H1 (cell line): ENCODE measurements at regions not wholly inside any gene's neighbourhood (a gene's known extent, or its start where the extent isn't known, plus 50 kb on each side); places are given as distances from the start of the nearest gene placed in this dataset.

ENCODE experiments used
- CTCF ChIA-PET: fragments of 300-600 bp; sonication (Branson Sonifier 250); formaldehyde crosslinking; loops from one replicate; lab custom pipeline; 2021; ENCODE audit not compliant: partially characterized antibody; lab: Charles Lee
- POLR2A ChIA-PET: fragments of 300-600 bp; sonication (Branson Sonifier 250); formaldehyde crosslinking; loops from one replicate; lab custom pipeline; 2021; ENCODE audit warnings: inconsistent platforms; ENCODE audit not compliant: partially characterized antibody; lab: Charles Lee
- DNase-seq, 2 experiments: peaks; one replicate each; pipeline versions ENCODE4 v3.0.0 to v3.0.0-alpha.2; 2010 to 2022; ENCODE audit warnings: low spot score in 2 of 2, low read depth in 1 of 2, mixed read lengths in 1 of 2
- FAIRE-seq: peaks from 2 replicates; lab custom pipeline; 2011; peaks lifted over from hg19 to GRCh38; lab: Jason Lieb, UNC
- H2AFZ ChIP-seq: 2 replicates; pipeline ENCODE4 v1.8.1; 2012; ENCODE audit warnings: low read length, inconsistent platforms
- H2AK5ac ChIP-seq: 2 replicates; pipeline ENCODE4 v1.6.1; 2013; ENCODE audit warnings: low read depth, low read length
- H2BK120ac ChIP-seq: replicated peaks from 2 replicates; pipeline ENCODE3; 2013; ENCODE audit warnings: low read depth, low read length, inconsistent platforms
- H2BK12ac ChIP-seq: 2 replicates; pipeline ENCODE4 v1.6.1; 2013; ENCODE audit warnings: low read depth, low read length
- H2BK15ac ChIP-seq: 2 replicates; pipeline ENCODE4 v1.6.1; 2013; ENCODE audit warnings: low read length
- H2BK20ac ChIP-seq: 2 replicates; pipeline ENCODE4 v1.6.1; 2013; ENCODE audit warnings: low read length
- H2BK5ac ChIP-seq: 2 replicates; pipeline ENCODE4 v1.6.1; 2013; ENCODE audit warnings: low read depth, low read length
- H3K14ac ChIP-seq: 2 replicates; pipeline ENCODE4 v1.6.1; 2013; ENCODE audit warnings: inconsistent platforms; ENCODE audit not compliant: insufficient read length
- H3K18ac ChIP-seq: 2 replicates; pipeline ENCODE4 v1.6.1; 2013; ENCODE audit warnings: low read length; ENCODE audit errors: extremely low read depth
- H3K23ac ChIP-seq: 2 replicates; pipeline ENCODE4 v1.6.1; 2013; ENCODE audit warnings: inconsistent platforms; ENCODE audit not compliant: insufficient read length
- H3K23me2 ChIP-seq: 2 replicates; pipeline ENCODE4 v1.6.1; 2013; ENCODE audit warnings: low read depth, low read length
- H3K27ac ChIP-seq: 2 replicates; pipeline ENCODE4 v1.6.1; 2011; ENCODE audit warnings: low read depth, low read length, inconsistent platforms
- H3K27me3 ChIP-seq, 4 experiments: replicated peaks in 1 of 4; 1 replicate in 1 of 4; 2 replicates in 3 of 4; pipeline versions ENCODE4 v1.6.1 to v1.8.1; 2011 to 2013; ENCODE audit warnings: low read length in 3 of 4, mild to moderate bottlenecking in 3 of 4, inconsistent platforms in 2 of 4, mixed read lengths in 2 of 4, moderate library complexity in 1 of 4; ENCODE audit not compliant: control insufficient read depth in 3 of 4, insufficient read depth in 3 of 4; ENCODE audit errors: extremely low read depth in 1 of 4
- H3K36me3 ChIP-seq, 4 experiments: 2 replicates each; pipeline versions ENCODE4 v1.6.1 to v1.8.1; 2011 to 2013; ENCODE audit warnings: mild to moderate bottlenecking in 4 of 4, low read length in 3 of 4, moderate library complexity in 2 of 4, control low read depth in 1 of 4, inconsistent platforms in 1 of 4; ENCODE audit not compliant: insufficient read depth in 4 of 4, control insufficient read depth in 2 of 4
- H3K4ac ChIP-seq: replicated peaks from 2 replicates; pipeline ENCODE3; 2013; ENCODE audit warnings: low read length, low read depth, mixed read lengths, inconsistent platforms; ENCODE audit not compliant: insufficient read length
- H3K4me1 ChIP-seq, 4 experiments: replicated peaks in 1 of 4; 1 replicate in 1 of 4; 2 replicates in 3 of 4; pipeline versions ENCODE4 v1.6.1 to v1.8.1; 2011 to 2013; ENCODE audit warnings: low read length in 3 of 4, inconsistent platforms in 2 of 4, mixed read lengths in 1 of 4; ENCODE audit not compliant: insufficient read depth in 4 of 4, control insufficient read depth in 3 of 4
- H3K4me2 ChIP-seq, 2 experiments: 2 replicates each; pipeline versions ENCODE4 v1.6.1 to v1.8.1; 2011 to 2013; ENCODE audit warnings: low read depth in 2 of 2, low read length in 2 of 2, control low read depth in 1 of 2, inconsistent platforms in 1 of 2, mild to moderate bottlenecking in 1 of 2; ENCODE audit not compliant: insufficient read depth in 1 of 2
- H3K4me3 ChIP-seq, 4 experiments: fragments of 200-600, 300-600 bp in 1 of 4; sonication (generic), shearing (Covaris generic), sonication (Bioruptor Twin) in 1 of 4; 2 replicates each; pipeline versions ENCODE4 v1.5.1 to v1.8.1; 2011 to 2016; ENCODE audit warnings: low read length in 4 of 4, low read depth in 3 of 4, control low read depth in 2 of 4, inconsistent platforms in 2 of 4, mild to moderate bottlenecking in 2 of 4, mixed read lengths in 1 of 4, moderate library complexity in 1 of 4; ENCODE audit not compliant: insufficient read depth in 2 of 4; ENCODE audit errors: extremely low read depth in 1 of 4
- H3K56ac ChIP-seq: replicated peaks from 2 replicates; pipeline ENCODE3; 2013; ENCODE audit warnings: low read depth, mild to moderate bottlenecking, mixed read lengths, low read length, inconsistent platforms; ENCODE audit not compliant: insufficient read length
- H3K79me1 ChIP-seq: 2 replicates; pipeline ENCODE4 v1.6.1; 2013; ENCODE audit warnings: low read depth, low read length, control low read depth
- H3K79me2 ChIP-seq, 2 experiments: 2 replicates each; pipeline versions ENCODE4 v1.6.1 to v1.8.1; 2012 to 2013; ENCODE audit warnings: low read length in 2 of 2, mild to moderate bottlenecking in 2 of 2, inconsistent platforms in 1 of 2; ENCODE audit not compliant: insufficient read depth in 2 of 2, control insufficient read depth in 1 of 2
- H3K9ac ChIP-seq, 4 experiments: replicated peaks in 1 of 4; 1 replicate in 1 of 4; 2 replicates in 3 of 4; pipeline versions ENCODE4 v1.6.1 to v1.8.1; 2011 to 2013; ENCODE audit warnings: low read depth in 3 of 4, low read length in 3 of 4, control low read depth in 2 of 4, mild to moderate bottlenecking in 2 of 4, moderate library complexity in 2 of 4, inconsistent platforms in 1 of 4; ENCODE audit errors: extremely low read depth in 1 of 4
- H3K9me3 ChIP-seq, 2 experiments: 2 replicates each; pipeline versions ENCODE4 v1.6.1 to v1.8.1; 2012 to 2013; ENCODE audit warnings: mild to moderate bottlenecking in 2 of 2, moderate library complexity in 2 of 2, control low read depth in 1 of 2, inconsistent platforms in 1 of 2, low read depth in 1 of 2, low read length in 1 of 2, mixed read lengths in 1 of 2; ENCODE audit not compliant: insufficient read depth in 2 of 2
- H4K20me1 ChIP-seq, 2 experiments: replicated peaks in 1 of 2; 2 replicates each; pipeline versions ENCODE3 to v1.8.1; 2011 to 2013; ENCODE audit warnings: inconsistent platforms in 2 of 2, low read length in 2 of 2, mild to moderate bottlenecking in 1 of 2; ENCODE audit not compliant: insufficient read depth in 2 of 2, control insufficient read depth in 1 of 2
- H4K5ac ChIP-seq: 2 replicates; pipeline ENCODE4 v1.6.1; 2013; ENCODE audit warnings: low read length, low read depth, mixed read lengths, inconsistent platforms; ENCODE audit not compliant: insufficient read length
- H4K8ac ChIP-seq: 2 replicates; pipeline ENCODE4 v1.8.0; 2013; ENCODE audit warnings: mild to moderate bottlenecking, moderate library complexity, low read length, inconsistent platforms; ENCODE audit not compliant: insufficient read depth; ENCODE audit errors: extremely low read depth
- H4K91ac ChIP-seq: replicated peaks from 2 replicates; pipeline ENCODE3; 2013; ENCODE audit warnings: low read length, mixed read lengths, inconsistent platforms; ENCODE audit not compliant: insufficient read length
- ASH2L ChIP-seq: fragments of 200-600, 300-600 bp; sonication (generic); IDR thresholded peaks from one replicate; pipeline ENCODE4 v1.7.1; 2017; ENCODE audit warnings: low read length
- GTF2F1 ChIP-seq: IDR thresholded peaks from 2 replicates; pipeline ENCODE4 v1.6.1; 2012; ENCODE audit warnings: low read depth, low read length, improper control_type of control experiment, borderline replicate concordance
- HDAC6 ChIP-seq: IDR thresholded peaks from one replicate; pipeline ENCODE4 v1.7.1; 2012; ENCODE audit warnings: low read depth, mild to moderate bottlenecking, inconsistent platforms, low read length, moderate library complexity
- KDM4A ChIP-seq: IDR thresholded peaks from one replicate; pipeline ENCODE4 v1.7.1; 2012; ENCODE audit warnings: low read depth, mild to moderate bottlenecking, moderate library complexity, low read length, inconsistent platforms; ENCODE audit not compliant: severe bottlenecking
- RAD21 ChIP-seq, 2 experiments: IDR thresholded peaks in 1 of 2; conservative IDR thresholded peaks in 1 of 2; 2 replicates each; pipeline ENCODE4 v1.6.1; 2011; ENCODE audit warnings: low read depth in 2 of 2, low read length in 2 of 2, improper control_type of control experiment in 1 of 2, inconsistent platforms in 1 of 2, mild to moderate bottlenecking in 1 of 2, moderate library complexity in 1 of 2
- SIN3A ChIP-seq, 2 experiments: IDR thresholded peaks in 1 of 2; conservative IDR thresholded peaks in 1 of 2; 2 replicates each; pipeline ENCODE4 v1.6.1; 2011 to 2012; ENCODE audit warnings: low read length in 2 of 2, improper control_type of control experiment in 1 of 2, low read depth in 1 of 2, mild to moderate bottlenecking in 1 of 2
- TCF12 ChIP-seq: IDR thresholded peaks from 2 replicates; pipeline ENCODE4 v1.6.1; 2011; ENCODE audit warnings: low read depth, mild to moderate bottlenecking, low read length
- TEAD4 ChIP-seq: IDR thresholded peaks from 2 replicates; pipeline ENCODE4 v1.6.1; 2012; ENCODE audit warnings: low read depth, low read length, inconsistent platforms, mixed read lengths
- ZNF274 ChIP-seq: IDR thresholded peaks from 2 replicates; pipeline ENCODE4 v1.7.0; 2012; ENCODE audit warnings: low read length, borderline replicate concordance; ENCODE audit errors: extremely low read depth
- WGBS, 2 experiments: shearing (Covaris generic) in 1 of 2; methylation state at CpG; one replicate each; pipeline versions ENCODE4 v1.1.6 to v1.1.7; 2013 to 2015; ENCODE audit warnings: low lambda C conversion rate in 2 of 2, mixed read lengths in 2 of 2, inconsistent platforms in 1 of 2, low coverage in 1 of 2, missing lambda C conversion rate in 1 of 2; ENCODE audit not compliant: insufficient replicate concordance in 2 of 2, insufficient coverage in 1 of 2, insufficient read length in 1 of 2; ENCODE audit errors: extremely low coverage in 1 of 2, missing lambda C conversion rate in 1 of 2; 5-methylcytosine and 5-hydroxymethylcytosine counted together
- TF ChIP-seq, protein P1 (sequence below): IDR thresholded peaks from 2 replicates; pipeline ENCODE4 v1.6.1; 2012; ENCODE audit warnings: inconsistent platforms

DNA sequence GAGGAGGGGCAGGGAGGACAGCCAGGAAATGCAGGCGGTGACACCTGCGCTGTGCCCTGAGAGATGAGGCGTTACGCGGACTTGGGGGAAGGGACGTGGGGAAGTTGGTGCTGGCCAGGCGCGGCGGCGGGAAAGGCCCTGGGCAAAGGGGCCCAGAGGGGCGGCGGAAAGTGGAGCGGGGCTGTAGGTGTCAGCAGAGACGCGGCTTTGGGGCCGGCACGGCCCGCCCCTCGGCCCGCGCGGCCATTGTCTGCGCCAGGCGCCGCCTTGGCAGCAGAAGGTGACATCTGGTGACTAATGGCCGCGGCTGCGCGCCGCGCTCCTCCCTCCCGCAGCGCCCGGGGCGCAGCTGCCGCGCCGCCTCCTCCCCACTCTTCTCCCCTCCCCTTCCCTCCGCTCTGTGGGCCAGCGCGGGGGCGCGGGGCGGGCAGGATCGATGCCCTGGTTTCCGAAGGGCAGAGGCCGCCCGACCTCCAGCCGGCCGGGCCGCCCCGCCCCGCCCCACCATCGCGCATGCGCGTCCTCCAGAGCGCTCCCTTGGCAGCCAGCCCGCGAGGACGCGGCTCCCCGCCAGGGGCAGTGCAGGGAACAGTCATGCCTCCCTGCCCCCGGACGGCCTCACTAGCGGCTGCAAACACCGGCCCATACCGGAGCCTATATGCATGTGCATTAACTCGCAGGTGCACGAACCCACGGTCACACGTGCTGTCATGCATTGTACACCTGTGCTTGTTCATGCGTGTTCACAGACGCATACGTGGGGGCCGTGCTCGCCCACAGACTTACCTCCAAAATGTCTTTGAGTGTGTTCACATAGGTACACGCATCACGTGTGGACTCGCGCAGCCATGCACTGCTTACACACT, 269.6 kb downstream of the RPS24 start:
- no peaks in the 10 kb centered on the region for H4K20me1 ChIP-seq
- H4K8ac ChIP-seq: peak overlapping the region; percentile 64
- WGBS, 2 experiments: 14% methylated on average over 45 of the region's 81 CpGs; no CpG with 5 or more reads in 1 of the 2 experiments
- H3K4ac ChIP-seq: no peak overlapping the region
- FAIRE-seq (no peak), DNase-seq (peak; percentile 77 to 97)
- peak overlapping the region; percentile 89 for H2BK5ac ChIP-seq
- H3K4me2 ChIP-seq: peak overlapping the region; percentile 82 to 90
- H2AFZ ChIP-seq: peak overlapping the region; percentile 65; the same call in 1 of the 2 replicates
- POLR2A ChIA-PET: interaction anchor here (0.9 to 1.4 kb wide), 5 partner anchors 10 to 136 kb away, joined by 3 to 6 read pairs (median 3); no protein-coding TSS in a partner anchor
- H3K36me3 ChIP-seq: no peaks in the 10 kb centered on the region
- CTCF ChIA-PET: interaction anchor here (0.6 to 5.3 kb wide), 39 partner anchors 12 to 435 kb away, joined by 3 to 55 read pairs (median 4); no protein-coding TSS in a partner anchor
- no peaks in the 10 kb centered on the region for H3K79me1 ChIP-seq
- no peaks in the 10 kb centered on the region for H3K79me2 ChIP-seq
- peak overlapping the region; percentile 46 to 65 (median 53) for H3K4me3 ChIP-seq
- H3K56ac ChIP-seq: peak overlapping the region; percentile 80
- peak overlapping the region; percentile 58 to 74 (median 69); a peak in 6 of 7 replicates for H3K9ac ChIP-seq
- 0 out of 2 replicates have a peak overlapping the region, but pooled peaks have one; percentile 2 for H2AK5ac ChIP-seq
- H3K18ac ChIP-seq: peak overlapping the region; percentile 93; the same call in 1 of the 2 replicates
- H3K27me3 ChIP-seq: 0 out of 7 replicates have a peak, but pooled peaks cover 0 to 3% (median 0%) of the 10 kb centered on the region in 4 experiments
- peak overlapping the region; percentile 55 for H4K5ac ChIP-seq
- H3K23me2 ChIP-seq: peaks cover 4% of the 10 kb centered on the region
- H3K27ac ChIP-seq: peak overlapping the region; percentile 37; the same call in 1 of the 2 replicates
- no peak overlapping the region for H2BK120ac ChIP-seq
- no peaks in the 10 kb centered on the region; a peak in 1 of 4 replicates for H3K9me3 ChIP-seq
- H2BK12ac ChIP-seq: no peak overlapping the region
- no peak overlapping the region; the same call in 1 of the 2 replicates for H2BK20ac ChIP-seq
- H4K91ac ChIP-seq: peak overlapping the region; percentile 91
- H2BK15ac ChIP-seq: peak overlapping the region; percentile 97; the same call in 1 of the 2 replicates
- H3K4me1 ChIP-seq: peaks cover 7 to 10% (median 7%) of the 10 kb centered on the region in 4 experiments
- no peak overlapping the region for H3K14ac ChIP-seq
- H3K23ac ChIP-seq: no peak overlapping the region
- TF ChIP-seq KDM4A (peak; percentile 77), TEAD4 (peak; percentile 21; the same call in 1 of the 2 replicates), GTF2F1 (no peak), ASH2L (peak; percentile 66), SIN3A (conservative IDR thresholded peaks at IDR 0.05 in 1 of 2, IDR thresholded peaks at IDR 0.05 in 1 of 2; ENCODE audit: low read depth in 1 of 2, low read length in 2 of 2) (peak in 1 of 2 experiments; percentile 72; a peak in 1 of 4 replicates), HDAC6 (no peak), RAD21 (IDR thresholded peaks at IDR 0.05 in 1 of 2, conservative IDR thresholded peaks at IDR 0.05 in 1 of 2; ENCODE audit: low read depth in 2 of 2, low read length in 2 of 2) (peak; percentile 65 to 74), ZNF274 (no peak), TCF12 (no peak)
- TF ChIP-seq, protein P1, sequence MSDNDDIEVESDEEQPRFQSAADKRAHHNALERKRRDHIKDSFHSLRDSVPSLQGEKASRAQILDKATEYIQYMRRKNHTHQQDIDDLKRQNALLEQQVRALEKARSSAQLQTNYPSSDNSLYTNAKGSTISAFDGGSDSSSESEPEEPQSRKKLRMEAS: peak; percentile 60
